Astrocyte (in vitro differentiated cells and primary cell): ENCODE measurements at regions not wholly inside any gene's neighbourhood (a gene's known extent, or its start where the extent isn't known, plus 50 kb on each side); places are given as distances from the start of the nearest gene placed in this dataset.
"Not testable (repeated sequence)": the region's sequence is repeated elsewhere in the genome, so short reads cannot be mapped to it uniquely, and the experiment has no call there.

Source experiments
- DNase-seq: peaks from one replicate; pipeline ENCODE4 v3.0.0-alpha.2; 2010; ENCODE audit warnings: low read depth
- FAIRE-seq: peaks from 2 replicates; lab custom pipeline; 2011; peaks lifted over from hg19 to GRCh38; lab: Jason Lieb, UNC
- H2AFZ ChIP-seq: 2 replicates; pipeline ENCODE4 v1.6.0; 2012; ENCODE audit warnings: low read depth, low read length, inconsistent platforms
- H3K27ac ChIP-seq: 2 replicates; pipeline ENCODE4 v1.5.1; 2011; ENCODE audit warnings: low read depth, low read length, inconsistent platforms
- H3K27me3 ChIP-seq: 2 replicates; pipeline ENCODE4 v1.6.0; 2011; ENCODE audit warnings: low read length, inconsistent platforms; ENCODE audit not compliant: insufficient read depth
- H3K36me3 ChIP-seq: 2 replicates; pipeline ENCODE4 v1.5.1; 2011; ENCODE audit warnings: low read length, inconsistent platforms; ENCODE audit not compliant: insufficient read depth
- H3K4me1 ChIP-seq: 2 replicates; pipeline ENCODE4 v1.5.1; 2011; ENCODE audit warnings: low read length, inconsistent platforms; ENCODE audit not compliant: insufficient read depth
- H3K4me2 ChIP-seq: 2 replicates; pipeline ENCODE4 v1.6.0; 2012; ENCODE audit warnings: low read length, inconsistent platforms
- H3K4me3 ChIP-seq: 2 replicates; pipeline ENCODE4 v1.5.1; 2011; ENCODE audit warnings: low read depth, mild to moderate bottlenecking, low read length, inconsistent platforms; ENCODE audit not compliant: insufficient read depth
- H3K79me2 ChIP-seq: 2 replicates; pipeline ENCODE4 v1.6.0; 2012; ENCODE audit warnings: mild to moderate bottlenecking, low read length, inconsistent platforms; ENCODE audit not compliant: insufficient read depth
- H3K9ac ChIP-seq: 2 replicates; pipeline ENCODE4 v1.6.0; 2012; ENCODE audit warnings: mild to moderate bottlenecking, low read length, inconsistent platforms
- H3K9me3 ChIP-seq: 2 replicates; pipeline ENCODE4 v1.5.1; 2012; ENCODE audit warnings: low read depth, mild to moderate bottlenecking, low read length, inconsistent platforms; ENCODE audit not compliant: insufficient read depth
- H4K20me1 ChIP-seq: 2 replicates; pipeline ENCODE4 v1.6.0; 2012; ENCODE audit warnings: low read length, inconsistent platforms; ENCODE audit not compliant: insufficient read depth
- H3K27ac Mint-ChIP-seq: one replicate; pipeline ENCODE4 v1.8.0; 2021; ENCODE audit warnings: mild to moderate bottlenecking, mixed read lengths; ENCODE audit not compliant: unreplicated experiment
- H3K27me3 Mint-ChIP-seq: one replicate; pipeline ENCODE4 v1.8.0; 2021; ENCODE audit warnings: low read depth, mixed read lengths; ENCODE audit not compliant: unreplicated experiment
- H3K36me3 Mint-ChIP-seq: one replicate; pipeline ENCODE4 v1.8.0; 2021; ENCODE audit warnings: low read depth, mixed read lengths; ENCODE audit not compliant: unreplicated experiment
- H3K4me1 Mint-ChIP-seq: one replicate; pipeline ENCODE4 v1.8.0; 2021; ENCODE audit warnings: low read depth, mixed read lengths; ENCODE audit not compliant: unreplicated experiment
- H3K4me3 Mint-ChIP-seq: one replicate; pipeline ENCODE4 v1.8.0; 2021; ENCODE audit warnings: mild to moderate bottlenecking, moderate library complexity, mixed read lengths; ENCODE audit not compliant: unreplicated experiment
- H3K9me3 Mint-ChIP-seq: one replicate; pipeline ENCODE4 v1.8.0; 2021; ENCODE audit warnings: mild to moderate bottlenecking, mixed read lengths; ENCODE audit not compliant: unreplicated experiment
- CTCF ChIP-seq: IDR thresholded peaks from 2 replicates; pipeline ENCODE4 v1.5.1; 2011; ENCODE audit warnings: low read depth, mild to moderate bottlenecking, inconsistent platforms, low read length, moderate library complexity; ENCODE audit not compliant: insufficient read depth
- EZH2 ChIP-seq: IDR thresholded peaks from 2 replicates; pipeline ENCODE4 v1.6.1; 2012; ENCODE audit warnings: mild to moderate bottlenecking, low read length, inconsistent platforms; ENCODE audit not compliant: insufficient read depth

GRCh38 chr12:114030451-114030850 is 64.3 kb upstream of the RBM19 start:
- Histone ChIP-seq H3K79me2 (no peaks in the 10 kb centered on the region), H2AFZ (no peak overlapping the region), H3K27me3 (no peaks in the 10 kb centered on the region), H3K27ac (no peak overlapping the region), H3K9ac (no peak overlapping the region), H3K9me3 (peaks cover 2% of the 10 kb centered on the region), H3K36me3 (no peaks in the 10 kb centered on the region), H4K20me1 (no peaks in the 10 kb centered on the region), H3K4me2 (no peak overlapping the region), H3K4me1 (no peaks in the 10 kb centered on the region), H3K4me3 (no peak overlapping the region)
- no peak for FAIRE-seq
- no peak overlapping the region for H3K4me3 Mint-ChIP-seq
- TF ChIP-seq CTCF (no peak), EZH2 (no peak)
- no peak overlapping the region for H3K27ac Mint-ChIP-seq
- no peaks in the 10 kb centered on the region for H3K36me3 Mint-ChIP-seq
- H3K27me3 Mint-ChIP-seq: peaks cover 28% of the 10 kb centered on the region
- H3K4me1 Mint-ChIP-seq: no peaks in the 10 kb centered on the region
- no peak for DNase-seq
- no peaks in the 10 kb centered on the region for H3K9me3 Mint-ChIP-seq

GRCh38 chr12:114026805-114027204 is 60.7 kb upstream of the RBM19 start:
- TF ChIP-seq EZH2 (no peak), CTCF (no peak)
- Mint-ChIP-seq H3K36me3 (no peaks in the 10 kb centered on the region), H3K4me3 (no peak overlapping the region), H3K9me3 (no peaks in the 10 kb centered on the region), H3K27ac (no peak overlapping the region), H3K4me1 (no peaks in the 10 kb centered on the region), H3K27me3 (peaks cover 34% of the 10 kb centered on the region)
- no peaks in the 10 kb centered on the region for H4K20me1 ChIP-seq
- FAIRE-seq: no peak
- no peak for DNase-seq
- no peak overlapping the region for H3K4me3 ChIP-seq
- H3K4me2 ChIP-seq: no peak overlapping the region
- H3K9me3 ChIP-seq: peaks cover 2% of the 10 kb centered on the region
- H3K9ac ChIP-seq: no peak overlapping the region
- H3K36me3 ChIP-seq: no peaks in the 10 kb centered on the region
- H3K27ac ChIP-seq: no peak overlapping the region
- H3K27me3 ChIP-seq: no peaks in the 10 kb centered on the region
- H2AFZ ChIP-seq: no peak overlapping the region
- H3K4me1 ChIP-seq: no peaks in the 10 kb centered on the region
- H3K79me2 ChIP-seq: no peaks in the 10 kb centered on the region

- Histone ChIP-seq H3K27me3 (no peaks in the 10 kb centered on the region), H3K9me3 (no peaks in the 10 kb centered on the region), H3K27ac (no peak overlapping the region), H3K4me2 (no peak overlapping the region), H3K4me3 (no peak overlapping the region), H3K9ac (no peak overlapping the region), H3K36me3 (no peaks in the 10 kb centered on the region), H3K79me2 (no peaks in the 10 kb centered on the region), H4K20me1 (no peaks in the 10 kb centered on the region), H2AFZ (no peak overlapping the region), H3K4me1 (no peaks in the 10 kb centered on the region)
- TF ChIP-seq CTCF (no peak), EZH2 (no peak)
- FAIRE-seq: no peak
- H3K27ac Mint-ChIP-seq: no peak overlapping the region
- DNase-seq: no peak
- peaks cover 36% of the 10 kb centered on the region for H3K27me3 Mint-ChIP-seq
- no peak overlapping the region for H3K4me3 Mint-ChIP-seq
- no peaks in the 10 kb centered on the region for H3K36me3 Mint-ChIP-seq
- H3K4me1 Mint-ChIP-seq: no peaks in the 10 kb centered on the region
- H3K9me3 Mint-ChIP-seq: no peaks in the 10 kb centered on the region
Observed at GRCh38 chr12:114025935-114026334, 59.8 kb upstream of the RBM19 start.

GRCh38 chr12:114022081-114022480 is 56.0 kb upstream of the RBM19 start:
- not testable (repeated sequence) for DNase-seq, H3K27ac ChIP-seq, H4K20me1 ChIP-seq, H3K36me3 Mint-ChIP-seq, H3K4me1 ChIP-seq, H3K4me3 Mint-ChIP-seq, H3K4me1 Mint-ChIP-seq, H3K9me3 Mint-ChIP-seq, FAIRE-seq, H3K9ac ChIP-seq, H2AFZ ChIP-seq, H3K79me2 ChIP-seq, H3K4me2 ChIP-seq, H3K36me3 ChIP-seq, H3K9me3 ChIP-seq, H3K27me3 ChIP-seq, H3K4me3 ChIP-seq
- Mint-ChIP-seq H3K27me3 (peaks cover 53% of the 10 kb centered on the region), H3K27ac (peak overlapping the region; percentile 54)
